HG02798 (cell line): ENCODE measurements at regions not wholly inside any gene's neighbourhood (a gene's known extent, or its start where the extent isn't known, plus 50 kb on each side); places are given as distances from the start of the nearest gene placed in this dataset.

Source experiments
- ATAC-seq: cut with Tn5 transposase; IDR thresholded peaks from one replicate; pipeline ENCODE4 v1.9.1; 2021; ENCODE audit warnings: mild to moderate bottlenecking; ENCODE audit not compliant: unreplicated experiment, poor library complexity

GRCh38 chr6:75546381-75546780, 52.8 kb upstream of the FILIP1 start:
- ATAC-seq = no peak

DNA sequence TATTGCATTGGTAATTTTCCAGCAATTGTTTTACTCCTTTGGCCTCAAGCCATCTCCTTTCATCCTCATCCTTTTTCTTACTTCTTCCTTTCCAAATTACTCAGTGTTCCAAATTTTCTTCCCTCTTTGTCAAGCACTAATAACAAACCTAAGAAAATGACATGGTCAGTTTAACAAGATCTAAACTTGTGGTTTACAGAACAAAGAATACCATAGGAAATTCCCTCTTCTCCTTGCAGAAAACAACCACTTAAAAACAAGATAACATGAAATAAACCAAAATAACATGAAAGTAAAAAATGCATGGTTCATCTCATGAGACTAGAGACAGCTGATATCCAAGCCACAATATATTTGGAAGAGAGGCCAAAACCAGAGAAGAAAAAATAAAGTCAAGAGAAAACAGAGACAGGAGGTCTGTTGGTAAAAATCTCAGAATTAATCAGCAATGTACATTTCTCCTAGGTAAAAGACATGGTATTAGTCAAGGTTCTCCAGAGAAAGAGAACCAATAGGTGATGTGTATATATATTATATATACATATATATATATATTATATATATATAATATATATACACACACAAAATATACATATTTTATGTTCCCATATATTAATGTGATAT, 51.0 kb upstream of the SENP6 start:
- ATAC-seq = peak; percentile 37

DNA sequence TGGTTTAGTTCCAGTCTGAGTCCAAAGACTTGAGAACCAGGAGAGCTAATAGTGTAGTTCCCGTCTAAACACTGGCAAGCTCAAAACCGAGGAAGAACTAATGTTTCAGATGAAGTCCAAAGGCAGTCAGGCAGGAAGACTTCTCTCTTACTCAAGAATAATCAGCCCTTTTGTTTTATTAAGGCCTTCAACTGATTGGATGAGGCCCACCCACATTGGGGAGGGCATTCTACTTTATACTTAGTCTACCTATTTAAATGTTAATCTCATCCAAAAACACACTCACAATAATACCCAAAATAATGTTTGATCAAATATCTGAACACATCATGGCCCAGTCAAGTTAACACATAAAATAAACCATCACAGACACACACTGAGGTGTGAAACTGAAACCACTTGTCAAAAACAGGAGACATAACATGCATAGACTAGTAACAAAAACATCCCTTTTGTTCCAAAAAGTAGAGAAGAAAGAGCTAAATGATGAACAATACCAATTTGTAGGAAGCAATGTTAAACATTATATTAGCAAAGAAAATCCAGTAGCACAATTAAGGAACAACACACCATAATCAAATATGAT, 50.2 kb upstream of the SENP6 start:
- peak; percentile 45 for ATAC-seq
